Smooth muscle cell of the brain vasculature (primary cell): ENCODE measurements at regions not wholly inside any gene's neighbourhood (a gene's known extent, or its start where the extent isn't known, plus 50 kb on each side); places are given as distances from the start of the nearest gene placed in this dataset.
"Not testable (repeated sequence)": the region's sequence is repeated elsewhere in the genome, so short reads cannot be mapped to it uniquely, and the experiment has no call there.

Experiments
- DNase-seq: peaks from one replicate; pipeline ENCODE4 v3.0.0-alpha.2; 2012; ENCODE audit warnings: low read depth, low spot score

- DNase-seq, result no peak
These were observed 154.4 kb upstream of the EPB41L4A start for GRCh38 chr5:112573441-112573840.

GRCh38 chr5:112574536-112574935, 155.5 kb upstream of the EPB41L4A start:
- DNase-seq, result no peak

GRCh38 chr5:112576298-112576925, 157.3 kb upstream of the EPB41L4A start:
- no peak for DNase-seq

GRCh38 chr5:112579599-112580170, 158.0 kb upstream of the APC start:
- DNase-seq, result no peak

- DNase-seq, result no peak
These were observed 155.8 kb upstream of the APC start for GRCh38 chr5:112581811-112582320.

GRCh38 chr5:112583166-112583565, 154.5 kb upstream of the APC start:
- DNase-seq, result no peak

GRCh38 chr5:112584781-112585180, 152.9 kb upstream of the APC start:
- no peak for DNase-seq

GRCh38 chr5:112586596-112587062, 151.1 kb upstream of the APC start:
- DNase-seq, result no peak

- DNase-seq, result not testable (repeated sequence)
These were observed 146.8 kb upstream of the APC start for GRCh38 chr5:112590858-112591257.

- no peak for DNase-seq
These were observed 143.4 kb upstream of the APC start for GRCh38 chr5:112594095-112594850.

GRCh38 chr5:112594941-112595340, 142.7 kb upstream of the APC start:
- no peak for DNase-seq

- no peak for DNase-seq
These were observed 139.9 kb upstream of the APC start for GRCh38 chr5:112597831-112598230.

GRCh38 chr5:112600510-112600909, 137.2 kb upstream of the APC start:
- DNase-seq, result not testable (repeated sequence)

- DNase-seq, result no peak
These were observed 132.7 kb upstream of the APC start for GRCh38 chr5:112604732-112605630.

- no peak for DNase-seq
These were observed 128.7 kb upstream of the APC start for GRCh38 chr5:112608975-112609374.

- DNase-seq, result no peak
These were observed 125.0 kb upstream of the APC start for GRCh38 chr5:112612663-112613062.

- DNase-seq, result no peak
These were observed 123.4 kb upstream of the APC start for GRCh38 chr5:112614285-112614684.

- no peak for DNase-seq
These were observed 122.7 kb upstream of the APC start for GRCh38 chr5:112614986-112615385.

GRCh38 chr5:112616812-112617547, 120.7 kb upstream of the APC start:
- no peak for DNase-seq

- no peak for DNase-seq
These were observed 112.4 kb upstream of the APC start for GRCh38 chr5:112625246-112625645.
